ENCODE measurements at regions not wholly inside any gene's neighbourhood (a gene's known extent, or its start where the extent isn't known, plus 50 kb on each side); places are given as distances from the start of the nearest gene placed in this dataset.

DNA sequence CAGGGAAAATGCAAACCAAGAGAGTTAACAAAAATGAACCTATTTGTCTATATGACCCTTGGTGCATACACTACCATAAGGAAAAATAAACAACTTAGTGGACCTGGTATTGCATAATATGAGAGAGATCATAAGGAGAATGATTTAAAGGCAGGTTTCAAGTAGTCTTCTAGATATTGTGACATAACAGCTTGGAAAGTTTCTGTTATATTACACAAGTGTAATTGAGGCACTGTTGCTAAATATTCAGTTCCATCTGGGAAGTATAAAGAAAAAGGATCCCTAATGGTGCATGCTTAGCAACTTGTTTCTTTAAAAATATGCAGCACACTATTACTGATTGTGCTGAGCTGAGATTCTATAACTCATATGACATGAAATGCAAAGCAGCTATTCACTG lies 252.2 kb upstream of the SPHKAP start:
- TF ChIP-seq, protein P1, sequence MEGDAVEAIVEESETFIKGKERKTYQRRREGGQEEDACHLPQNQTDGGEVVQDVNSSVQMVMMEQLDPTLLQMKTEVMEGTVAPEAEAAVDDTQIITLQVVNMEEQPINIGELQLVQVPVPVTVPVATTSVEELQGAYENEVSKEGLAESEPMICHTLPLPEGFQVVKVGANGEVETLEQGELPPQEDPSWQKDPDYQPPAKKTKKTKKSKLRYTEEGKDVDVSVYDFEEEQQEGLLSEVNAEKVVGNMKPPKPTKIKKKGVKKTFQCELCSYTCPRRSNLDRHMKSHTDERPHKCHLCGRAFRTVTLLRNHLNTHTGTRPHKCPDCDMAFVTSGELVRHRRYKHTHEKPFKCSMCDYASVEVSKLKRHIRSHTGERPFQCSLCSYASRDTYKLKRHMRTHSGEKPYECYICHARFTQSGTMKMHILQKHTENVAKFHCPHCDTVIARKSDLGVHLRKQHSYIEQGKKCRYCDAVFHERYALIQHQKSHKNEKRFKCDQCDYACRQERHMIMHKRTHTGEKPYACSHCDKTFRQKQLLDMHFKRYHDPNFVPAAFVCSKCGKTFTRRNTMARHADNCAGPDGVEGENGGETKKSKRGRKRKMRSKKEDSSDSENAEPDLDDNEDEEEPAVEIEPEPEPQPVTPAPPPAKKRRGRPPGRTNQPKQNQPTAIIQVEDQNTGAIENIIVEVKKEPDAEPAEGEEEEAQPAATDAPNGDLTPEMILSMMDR (IDR thresholded peaks at IDR 0.05), result no peak
- TF ChIP-seq EP300 (IDR thresholded peaks at IDR 0.05), result no peak

All from sigmoid colon (tissue), 4 donors.